ENCODE measurements at regions not wholly inside any gene's neighbourhood (a gene's known extent, or its start where the extent isn't known, plus 50 kb on each side); places are given as distances from the start of the nearest gene placed in this dataset.
"Not testable (repeated sequence)": the region's sequence is repeated elsewhere in the genome, so short reads cannot be mapped to it uniquely, and the experiment has no call there.

- DNase-seq, result no peak
Observed at GRCh38 chr21:14753466-14754258, 207.5 kb upstream of the SAMSN1 start.

DNA sequence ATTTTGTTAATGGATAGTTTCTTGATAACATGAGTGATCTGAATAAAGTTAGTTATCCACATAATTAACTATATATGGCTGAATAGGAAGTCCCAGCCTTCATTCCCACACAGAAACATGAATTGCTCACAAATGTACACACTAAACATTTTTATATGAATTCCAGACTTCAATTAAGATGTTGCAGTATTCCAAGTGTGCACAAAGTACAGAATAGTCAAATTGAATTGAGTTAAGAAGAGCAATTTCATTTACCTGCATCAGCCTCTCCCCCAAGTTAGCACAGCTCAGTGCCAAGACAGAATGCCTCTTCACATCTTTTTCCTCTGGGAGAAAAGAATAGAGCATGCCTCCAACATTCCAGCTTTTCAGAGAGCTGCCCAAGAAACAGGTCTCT, 207.0 kb upstream of the SAMSN1 start:
- no peak for DNase-seq

- DNase-seq, result no peak
Observed at GRCh38 chr21:14752345-14752909, 206.3 kb upstream of the SAMSN1 start.

- DNase-seq, result no peak
Observed at GRCh38 chr21:14751602-14752344, 205.7 kb upstream of the SAMSN1 start.

GRCh38 chr21:14751011-14751410, 204.9 kb upstream of the SAMSN1 start:
- DNase-seq, result no peak

DNA sequence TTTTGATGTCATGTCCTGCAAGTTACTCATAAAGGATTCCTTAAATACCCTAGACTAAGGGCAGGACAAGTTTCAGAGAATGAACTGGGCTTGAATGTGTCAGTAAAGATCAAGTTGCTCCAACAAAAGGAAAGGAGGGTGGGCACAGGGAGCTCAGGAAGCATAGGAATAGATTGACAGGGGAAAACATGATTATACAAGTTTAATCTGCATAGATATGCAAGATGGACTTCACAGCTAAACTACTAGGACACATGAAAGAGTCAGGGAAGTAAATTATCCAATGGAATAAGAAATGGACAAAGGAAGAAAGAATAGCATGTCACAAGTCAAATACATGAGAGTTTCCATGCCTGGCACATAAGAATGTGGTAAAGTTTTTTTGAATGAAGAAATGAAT, 203.9 kb upstream of the SAMSN1 start:
- DNase-seq, result no peak

- DNase-seq, result no peak
Observed at GRCh38 chr21:14748662-14749061, 202.5 kb upstream of the SAMSN1 start.

DNA sequence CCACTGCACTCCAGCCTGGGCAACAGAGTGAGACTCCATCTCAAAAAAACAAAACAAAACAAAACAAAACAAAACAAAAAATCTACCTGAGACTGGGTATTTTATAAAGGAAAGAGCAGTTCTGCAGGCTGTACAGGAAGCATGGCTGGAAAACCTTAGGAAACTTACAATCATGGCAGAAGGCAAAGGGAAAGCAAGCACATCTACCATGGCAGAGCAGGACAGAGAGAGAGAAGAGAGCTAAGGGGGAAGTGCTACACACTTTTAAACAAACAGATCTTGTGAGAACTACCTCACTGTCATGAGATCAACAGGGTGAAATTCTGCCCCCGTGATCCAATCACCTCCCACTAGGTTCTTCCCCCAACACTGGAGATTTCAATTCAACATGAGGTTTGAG, 198.3 kb upstream of the SAMSN1 start:
- no peak for DNase-seq

DNA sequence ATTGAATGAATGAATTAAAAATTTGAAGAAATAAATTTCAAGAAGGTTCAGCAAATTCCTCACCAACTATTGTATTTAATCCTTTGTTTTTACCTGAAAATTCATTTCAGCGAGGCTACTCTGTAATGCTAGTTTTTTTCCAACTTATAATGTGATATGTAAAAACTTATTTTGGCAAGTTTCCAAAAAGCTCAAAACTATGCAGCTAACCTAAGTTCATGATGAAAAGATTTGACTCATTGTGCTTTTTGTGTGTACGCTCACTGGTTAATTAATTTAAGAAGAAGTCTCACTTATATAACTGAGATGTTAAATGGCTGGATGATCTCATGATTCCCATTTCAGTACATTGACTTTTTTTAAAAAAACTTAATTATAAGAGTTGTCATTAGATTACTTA, 196.0 kb upstream of the SAMSN1 start:
- DNase-seq, result no peak

- DNase-seq, result no peak
Observed at GRCh38 chr21:14741256-14741655, 195.1 kb upstream of the SAMSN1 start.

DNA sequence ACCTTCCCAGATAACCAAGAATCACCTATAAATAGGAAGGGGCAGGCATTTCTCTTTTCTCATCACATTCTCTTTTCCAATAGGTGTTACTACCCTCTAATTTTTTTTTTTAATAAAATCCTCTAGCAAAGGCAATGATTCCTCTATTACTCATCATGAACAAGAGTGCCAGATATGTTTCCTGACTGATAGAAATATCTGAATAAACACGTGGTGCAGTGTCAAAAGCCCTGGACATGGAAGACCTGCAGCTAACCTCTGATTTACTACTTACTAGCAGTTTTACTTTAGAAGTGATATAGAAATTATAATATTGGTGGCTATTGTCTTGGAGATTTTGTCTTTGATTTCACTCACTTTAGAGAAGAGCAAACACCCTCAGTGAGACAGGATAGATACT, 194.6 kb upstream of the SAMSN1 start:
- DNase-seq, result no peak

DNA sequence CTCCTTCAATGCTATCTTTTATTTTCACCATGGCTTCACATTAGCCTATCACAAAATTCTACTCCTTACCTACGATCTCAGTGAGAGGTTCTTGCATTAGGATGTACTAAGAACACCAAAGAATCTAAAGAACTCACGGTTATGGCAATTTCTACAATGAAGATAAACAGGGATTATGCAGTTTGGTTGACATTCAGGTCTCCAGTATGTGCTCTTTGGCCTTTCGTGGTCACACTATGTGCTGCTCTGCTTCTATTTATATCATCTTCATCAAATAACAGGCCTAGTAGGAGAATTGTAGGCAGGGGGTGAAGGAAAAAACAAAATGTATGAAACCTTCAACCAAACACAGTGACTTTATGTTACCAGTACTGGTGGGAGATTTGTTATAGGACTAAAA, 194.0 kb upstream of the SAMSN1 start:
- DNase-seq, result no peak

- no peak for DNase-seq
Observed at GRCh38 chr21:14739590-14739989, 193.5 kb upstream of the SAMSN1 start.

DNA sequence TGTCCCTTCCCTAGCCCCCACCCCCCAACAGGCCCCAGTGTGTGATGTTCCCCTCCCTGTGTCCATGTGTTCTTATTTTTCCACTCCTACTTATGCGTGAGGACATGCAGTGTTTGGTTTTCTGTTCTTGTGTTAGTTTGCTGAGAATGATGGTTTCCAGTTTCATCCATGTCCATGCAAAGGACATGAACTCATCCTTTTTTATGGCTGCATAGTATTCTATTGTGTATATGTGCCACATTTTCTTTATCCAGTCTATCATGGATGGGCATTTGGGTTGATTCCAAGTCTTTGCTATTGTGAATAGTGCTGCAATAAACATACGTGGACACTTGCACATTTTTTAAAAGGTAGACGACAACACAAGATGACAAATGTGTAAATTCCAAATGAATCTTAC, 192.5 kb upstream of the SAMSN1 start:
- DNase-seq, result not testable (repeated sequence)

DNA sequence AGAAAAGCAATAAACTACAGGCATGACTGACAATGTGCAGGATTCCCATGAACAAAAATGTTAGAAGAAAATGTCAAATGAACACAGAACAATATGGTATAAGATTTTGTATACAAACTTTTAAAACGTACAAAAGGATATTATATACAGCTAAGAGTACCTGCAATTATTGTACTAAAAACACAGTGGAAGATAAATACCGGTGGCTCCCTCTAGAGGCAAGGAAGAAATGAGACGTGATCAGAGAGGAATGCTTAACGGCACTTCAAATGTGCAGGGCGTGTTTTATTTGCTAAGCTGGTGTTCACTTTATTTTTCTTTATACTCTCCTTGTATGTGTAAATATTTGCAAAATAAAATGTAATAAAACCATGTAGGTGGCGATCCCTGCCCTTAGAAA, 191.8 kb upstream of the SAMSN1 start:
- no peak for DNase-seq

DNA sequence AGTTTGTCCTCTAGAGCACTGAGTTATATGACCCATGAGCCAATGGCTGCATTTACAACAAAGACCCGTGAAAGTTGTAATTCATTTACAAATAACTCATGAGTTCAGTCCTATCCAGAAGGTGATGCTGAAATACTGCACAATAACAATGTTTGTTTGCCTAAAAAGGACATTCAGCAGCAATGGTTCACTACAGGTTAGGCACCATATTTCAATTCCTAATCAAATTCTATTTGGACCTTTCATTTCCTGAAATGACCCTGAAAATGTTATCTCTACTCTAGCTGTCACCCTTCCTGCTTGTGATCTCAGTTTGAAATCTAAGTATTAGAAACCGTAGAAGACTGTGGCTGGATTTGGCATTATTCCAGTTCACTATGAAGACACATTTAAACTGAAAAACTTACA, 191.2 kb upstream of the SAMSN1 start:
- no peak for DNase-seq

DNA sequence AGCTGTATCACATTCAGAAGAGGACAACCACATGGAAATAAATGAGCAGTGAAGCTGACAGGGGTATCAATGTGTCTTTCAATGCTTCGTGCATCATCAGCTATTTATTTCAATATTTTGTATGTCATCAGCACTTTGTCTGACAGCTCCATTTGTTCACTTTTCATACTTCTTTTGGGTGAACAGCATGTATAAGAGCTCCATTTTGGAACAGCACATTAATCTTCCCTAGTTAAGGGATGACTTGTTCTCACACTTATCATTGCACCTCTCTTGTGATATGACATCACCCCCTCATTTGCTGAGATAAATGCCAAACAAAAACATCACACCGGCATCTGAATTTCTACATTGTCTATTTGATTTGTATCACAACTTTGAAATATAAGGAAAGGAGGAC, 190.6 kb upstream of the SAMSN1 start:
- no peak for DNase-seq

DNA sequence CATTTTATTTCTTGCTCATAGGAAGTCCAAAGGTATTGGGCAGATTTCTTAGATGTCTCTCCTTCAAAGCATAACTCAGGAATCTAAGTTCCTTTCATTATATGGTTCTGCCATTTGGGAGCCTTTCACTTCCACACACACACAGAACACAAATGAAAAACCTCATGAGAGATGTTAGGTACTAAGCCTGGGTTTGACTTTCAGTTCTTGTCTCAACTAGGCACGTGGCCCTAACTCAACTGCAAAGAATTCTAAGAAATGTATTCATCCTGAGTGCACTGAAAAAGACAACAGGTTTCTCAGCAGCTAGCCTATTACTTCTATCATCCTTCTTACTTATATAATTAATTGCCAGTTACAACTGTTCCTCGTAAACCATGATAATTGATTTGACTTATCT, 190.0 kb upstream of the SAMSN1 start:
- DNase-seq, result no peak

DNA sequence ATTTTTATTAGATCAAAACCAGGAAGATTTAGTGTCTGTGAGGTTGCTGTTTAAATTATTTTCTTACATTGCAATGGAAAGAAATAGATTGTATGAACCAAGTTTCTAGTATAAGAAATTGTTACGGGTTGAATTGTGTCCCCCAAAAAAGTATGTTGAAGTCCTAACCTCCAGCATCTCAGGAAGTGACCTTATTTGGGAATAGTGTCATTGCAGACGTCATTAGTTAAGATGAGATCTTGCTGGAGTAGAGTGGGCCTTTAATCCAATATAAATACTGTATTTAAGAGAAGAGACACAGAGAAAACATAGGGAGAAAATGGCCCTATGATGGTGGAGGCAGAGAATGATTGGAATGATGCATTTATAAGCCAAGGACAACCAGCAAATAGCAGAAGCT, 188.7 kb upstream of the SAMSN1 start:
- DNase-seq, result no peak

- no peak for DNase-seq
Observed at GRCh38 chr21:14734191-14734590, 188.1 kb upstream of the SAMSN1 start.

GRCh38 chr21:14725219-14725618, 179.1 kb upstream of the SAMSN1 start:
- DNase-seq, result no peak

- DNase-seq, result no peak
Observed at GRCh38 chr21:14722841-14723483, 176.8 kb upstream of the SAMSN1 start.

- no peak for DNase-seq
Observed at GRCh38 chr21:14720237-14720636, 174.1 kb upstream of the SAMSN1 start.

DNA sequence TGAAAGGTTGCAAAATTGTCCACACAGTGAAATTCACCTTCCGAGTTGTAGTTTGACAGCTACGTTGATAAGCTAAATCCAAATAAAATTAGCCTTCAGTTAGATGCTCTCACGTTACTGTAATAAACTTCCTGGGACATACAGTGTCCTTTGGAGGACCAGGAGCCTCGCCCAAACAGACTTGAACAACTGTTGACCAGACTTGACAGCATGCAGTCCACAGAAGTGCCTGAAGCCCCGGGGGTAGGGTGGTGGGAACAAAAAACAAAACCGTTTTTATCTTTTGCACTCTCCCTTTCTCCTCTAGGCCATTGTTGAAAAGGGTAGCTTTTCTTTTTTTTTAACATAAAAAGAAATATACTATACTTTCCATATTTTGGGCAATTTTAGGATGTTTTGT, 172.8 kb upstream of the SAMSN1 start:
- no peak for DNase-seq

Measured in activated T-cell treated with anti-CD3 and anti-CD28 coated beads, Interleukin-2, amount 50 U/mL, for 1 hour (primary cell).